KMS-11 (cell line): ENCODE measurements at regions not wholly inside any gene's neighbourhood (a gene's known extent, or its start where the extent isn't known, plus 50 kb on each side); places are given as distances from the start of the nearest gene placed in this dataset.

Experiments used
- H2AFZ ChIP-seq: fragments of 200-600 bp; sonication (generic); 2 replicates; pipeline ENCODE4 v1.6.1; 2016; ENCODE audit warnings: antibody characterized with exemption, mixed run types, low read depth
- H3K27ac ChIP-seq: fragments of 200-600 bp; sonication (generic); 2 replicates; pipeline ENCODE4 v1.6.1; 2016; ENCODE audit warnings: mild to moderate bottlenecking, mixed run types
- H3K27me3 ChIP-seq: fragments of 200-600 bp; sonication (generic); 2 replicates; pipeline ENCODE4 v1.6.1; 2017; ENCODE audit warnings: mild to moderate bottlenecking, low read depth, mixed run types, moderate library complexity; ENCODE audit not compliant: insufficient read depth
- H3K36me3 ChIP-seq: fragments of 200-600 bp; sonication (generic); 2 replicates; pipeline ENCODE4 v1.6.1; 2017; ENCODE audit warnings: mild to moderate bottlenecking, mixed run types; ENCODE audit not compliant: insufficient read depth
- H3K4me1 ChIP-seq: fragments of 200-600 bp; sonication (generic); 2 replicates; pipeline ENCODE4 v1.6.1; 2016; ENCODE audit warnings: mild to moderate bottlenecking, low read depth, mixed run types; ENCODE audit not compliant: poor library complexity, severe bottlenecking
- H3K4me2 ChIP-seq: fragments of 200-600 bp; sonication (generic); 2 replicates; pipeline ENCODE4 v1.7.0; 2016; ENCODE audit warnings: mild to moderate bottlenecking, mixed run types
- H3K4me3 ChIP-seq: fragments of 200-600 bp; sonication (generic); IDR thresholded peaks from 2 replicates; pipeline ENCODE4 v1.6.1; 2017; ENCODE audit warnings: low read depth, low read length, mixed read lengths; ENCODE audit not compliant: insufficient read depth
- H3K79me2 ChIP-seq: fragments of 200-600 bp; sonication (generic); 2 replicates; pipeline ENCODE4 v1.6.1; 2016; ENCODE audit warnings: low read depth, mixed run types; ENCODE audit not compliant: insufficient read depth
- H3K9ac ChIP-seq: fragments of 200-600 bp; sonication (generic); 2 replicates; pipeline ENCODE4 v1.6.1; 2016; ENCODE audit warnings: mild to moderate bottlenecking, mixed run types
- H4K20me1 ChIP-seq: fragments of 200-600 bp; sonication (generic); 2 replicates; pipeline ENCODE4 v1.6.1; 2016; ENCODE audit warnings: mild to moderate bottlenecking, mixed run types; ENCODE audit not compliant: insufficient read depth
- TF ChIP-seq, protein P1 (sequence below): fragments of 200-600 bp; sonication (generic); conservative IDR thresholded peaks from 2 replicates; pipeline ENCODE4 v1.6.1; 2017; ENCODE audit warnings: low read depth, mild to moderate bottlenecking, antibody characterized with exemption, low read length, moderate library complexity, mixed read lengths

DNA sequence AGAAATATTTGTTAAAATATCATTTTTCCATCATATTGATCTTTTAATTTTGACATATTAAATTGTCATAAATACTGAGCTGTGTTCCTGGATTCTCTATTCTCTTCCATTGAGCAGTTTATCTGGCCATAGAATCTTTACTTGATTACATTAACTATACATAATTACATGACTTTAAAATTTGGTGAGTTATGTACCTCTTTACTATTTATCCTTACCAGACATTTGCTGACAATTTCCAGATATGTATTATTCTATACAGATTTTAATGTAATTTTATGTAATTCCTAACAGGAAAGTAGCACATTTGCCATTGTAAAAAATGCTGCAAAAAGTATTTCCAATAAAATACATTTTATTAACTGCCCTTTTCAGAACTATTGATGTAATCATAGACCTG is 770.3 kb downstream of the KCTD16 start:
- no peak overlapping the region for H3K9ac ChIP-seq
- H3K4me2 ChIP-seq = no peak overlapping the region
- no peaks in the 10 kb centered on the region for H3K36me3 ChIP-seq
- H3K27me3 ChIP-seq = no peaks in the 10 kb centered on the region
- TF ChIP-seq, protein P1, sequence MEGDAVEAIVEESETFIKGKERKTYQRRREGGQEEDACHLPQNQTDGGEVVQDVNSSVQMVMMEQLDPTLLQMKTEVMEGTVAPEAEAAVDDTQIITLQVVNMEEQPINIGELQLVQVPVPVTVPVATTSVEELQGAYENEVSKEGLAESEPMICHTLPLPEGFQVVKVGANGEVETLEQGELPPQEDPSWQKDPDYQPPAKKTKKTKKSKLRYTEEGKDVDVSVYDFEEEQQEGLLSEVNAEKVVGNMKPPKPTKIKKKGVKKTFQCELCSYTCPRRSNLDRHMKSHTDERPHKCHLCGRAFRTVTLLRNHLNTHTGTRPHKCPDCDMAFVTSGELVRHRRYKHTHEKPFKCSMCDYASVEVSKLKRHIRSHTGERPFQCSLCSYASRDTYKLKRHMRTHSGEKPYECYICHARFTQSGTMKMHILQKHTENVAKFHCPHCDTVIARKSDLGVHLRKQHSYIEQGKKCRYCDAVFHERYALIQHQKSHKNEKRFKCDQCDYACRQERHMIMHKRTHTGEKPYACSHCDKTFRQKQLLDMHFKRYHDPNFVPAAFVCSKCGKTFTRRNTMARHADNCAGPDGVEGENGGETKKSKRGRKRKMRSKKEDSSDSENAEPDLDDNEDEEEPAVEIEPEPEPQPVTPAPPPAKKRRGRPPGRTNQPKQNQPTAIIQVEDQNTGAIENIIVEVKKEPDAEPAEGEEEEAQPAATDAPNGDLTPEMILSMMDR = no peak
- H4K20me1 ChIP-seq = no peaks in the 10 kb centered on the region
- no peak overlapping the region for H3K27ac ChIP-seq
- no peaks in the 10 kb centered on the region for H3K79me2 ChIP-seq
- no peak overlapping the region for H3K4me3 ChIP-seq
- no peak overlapping the region for H2AFZ ChIP-seq
- H3K4me1 ChIP-seq = no peaks in the 10 kb centered on the region

DNA sequence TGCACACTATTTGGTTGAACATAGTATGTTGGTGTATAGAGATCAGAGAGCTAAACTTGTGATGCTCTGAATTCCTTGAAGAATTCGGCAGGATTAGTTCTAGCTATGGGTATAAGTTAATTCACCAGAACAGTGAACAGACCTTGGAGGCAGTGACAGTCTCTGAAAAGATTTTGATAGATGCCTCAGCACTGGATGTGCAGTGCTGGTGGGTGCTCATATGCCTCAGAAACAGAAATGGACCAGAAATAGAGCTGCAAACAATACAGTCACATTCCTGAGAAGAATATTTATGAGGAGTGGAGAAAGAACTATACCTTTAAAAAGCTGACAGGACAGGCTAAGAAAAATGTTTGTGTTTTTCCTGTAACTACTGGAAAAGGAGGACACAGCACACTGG is 747.7 kb downstream of the KCTD16 start:
- Histone ChIP-seq H3K4me2 (no peak overlapping the region), H3K79me2 (no peaks in the 10 kb centered on the region), H2AFZ (no peak overlapping the region), H3K4me3 (no peak overlapping the region), H3K27ac (no peak overlapping the region), H3K9ac (no peak overlapping the region), H3K36me3 (no peaks in the 10 kb centered on the region), H4K20me1 (no peaks in the 10 kb centered on the region), H3K4me1 (no peaks in the 10 kb centered on the region), H3K27me3 (no peaks in the 10 kb centered on the region)
- TF ChIP-seq, protein P1 = no peak

DNA sequence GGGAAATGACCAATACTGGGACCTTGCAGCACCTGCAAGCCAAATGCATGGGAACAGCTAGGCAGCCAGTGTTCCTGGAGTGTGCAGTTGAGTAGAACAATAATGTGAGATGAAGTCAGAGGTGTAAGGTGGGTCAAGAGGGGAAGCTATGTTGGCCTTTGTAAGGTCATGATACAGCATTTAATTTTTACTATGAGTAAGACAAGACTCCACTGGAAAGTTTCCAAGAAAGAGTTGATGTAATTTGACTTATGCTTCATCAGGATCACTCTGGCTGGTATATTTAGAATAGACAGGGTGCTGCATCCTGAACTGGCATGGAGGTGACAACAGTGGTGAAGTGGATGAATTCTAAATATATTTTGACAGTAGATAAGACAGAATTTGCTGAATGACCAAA is 744.8 kb downstream of the KCTD16 start:
- Histone ChIP-seq H3K4me1 (no peaks in the 10 kb centered on the region), H3K4me3 (no peak overlapping the region), H3K36me3 (no peaks in the 10 kb centered on the region), H2AFZ (no peak overlapping the region), H3K79me2 (no peaks in the 10 kb centered on the region), H4K20me1 (no peaks in the 10 kb centered on the region), H3K4me2 (no peak overlapping the region), H3K9ac (no peak overlapping the region), H3K27me3 (no peaks in the 10 kb centered on the region), H3K27ac (no peak overlapping the region)
- TF ChIP-seq, protein P1 = no peak

DNA sequence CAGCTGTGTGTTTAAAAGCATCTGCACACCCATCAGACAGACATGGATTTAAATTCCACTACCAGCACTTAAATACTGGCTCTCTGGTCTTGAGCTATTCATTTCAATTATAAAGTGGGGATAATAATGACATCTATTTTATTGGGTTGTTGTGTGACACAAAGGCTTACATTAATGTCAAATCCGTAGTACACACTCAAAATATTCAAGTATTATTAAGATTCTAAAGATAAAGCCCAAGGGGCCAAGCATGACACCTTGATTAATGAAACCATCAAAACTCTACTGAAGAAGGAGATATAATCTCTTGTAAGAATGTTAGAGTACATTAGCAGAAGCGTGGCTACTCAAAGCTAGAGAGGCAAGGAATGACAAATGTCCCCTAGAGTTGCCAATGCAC is 743.0 kb downstream of the KCTD16 start:
- H3K4me2 ChIP-seq = no peak overlapping the region
- H2AFZ ChIP-seq = no peak overlapping the region
- no peak overlapping the region for H3K4me3 ChIP-seq
- H3K4me1 ChIP-seq = no peaks in the 10 kb centered on the region
- no peak overlapping the region for H3K27ac ChIP-seq
- TF ChIP-seq, protein P1 = no peak
- H3K36me3 ChIP-seq = no peaks in the 10 kb centered on the region
- no peaks in the 10 kb centered on the region for H4K20me1 ChIP-seq
- H3K27me3 ChIP-seq = no peaks in the 10 kb centered on the region
- no peaks in the 10 kb centered on the region for H3K79me2 ChIP-seq
- H3K9ac ChIP-seq = no peak overlapping the region

DNA sequence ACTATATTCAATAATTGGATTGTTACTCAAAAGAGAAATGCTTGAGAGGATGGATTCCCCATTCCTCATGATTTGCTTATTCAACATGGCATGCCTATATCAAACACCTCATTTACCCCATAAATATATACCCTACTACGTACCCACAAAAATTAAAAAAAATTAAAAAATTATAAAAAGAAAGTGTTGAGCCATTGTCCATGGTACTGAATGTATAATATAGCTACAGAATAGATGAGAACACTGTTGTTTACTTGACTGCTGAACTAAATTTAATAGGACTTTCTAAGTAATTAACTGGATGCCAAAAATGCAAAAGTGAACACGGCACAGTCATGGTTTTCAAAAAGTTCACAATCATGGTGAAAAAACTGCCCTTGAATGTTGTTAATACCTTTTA is 725.8 kb downstream of the KCTD16 start:
- H3K4me2 ChIP-seq = no peak overlapping the region
- H3K4me3 ChIP-seq = no peak overlapping the region
- H3K27me3 ChIP-seq = no peaks in the 10 kb centered on the region
- no peaks in the 10 kb centered on the region for H3K36me3 ChIP-seq
- no peak overlapping the region for H3K27ac ChIP-seq
- H3K4me1 ChIP-seq = no peaks in the 10 kb centered on the region
- TF ChIP-seq, protein P1 = no peak
- no peak overlapping the region for H3K9ac ChIP-seq
- no peak overlapping the region for H2AFZ ChIP-seq
- H4K20me1 ChIP-seq = no peaks in the 10 kb centered on the region
- no peaks in the 10 kb centered on the region for H3K79me2 ChIP-seq
